Mesothelial cell of epicardium (in vitro differentiated cells): ENCODE measurements at regions not wholly inside any gene's neighbourhood (a gene's known extent, or its start where the extent isn't known, plus 50 kb on each side); places are given as distances from the start of the nearest gene placed in this dataset.

Source experiments
- DNase-seq, 2 experiments: peaks; one replicate each; pipeline ENCODE4 v3.0.0; 2021; ENCODE audit warnings: low spot score in 2 of 2; ENCODE audit not compliant: unreplicated experiment in 2 of 2
- H3K27ac Mint-ChIP-seq: 2 replicates; pipeline ENCODE4 v1.8.0; 2021; ENCODE audit warnings: mixed read lengths
- H3K27me3 Mint-ChIP-seq: 2 replicates; pipeline ENCODE4 v1.8.0; 2021; ENCODE audit warnings: low read depth, mixed read lengths
- H3K36me3 Mint-ChIP-seq: 2 replicates; pipeline ENCODE4 v1.8.0; 2021; ENCODE audit warnings: mixed read lengths
- H3K4me1 Mint-ChIP-seq: 2 replicates; pipeline ENCODE4 v1.8.0; 2021; ENCODE audit warnings: mixed read lengths
- H3K4me3 Mint-ChIP-seq: 2 replicates; pipeline ENCODE4 v1.8.0; 2021; ENCODE audit warnings: mild to moderate bottlenecking, moderate library complexity, mixed read lengths
- H3K9me3 Mint-ChIP-seq: 2 replicates; pipeline ENCODE4 v1.8.0; 2021; ENCODE audit warnings: mixed read lengths
- CTCF ChIP-seq: fragments of 200-600 bp; sonication (generic); IDR thresholded peaks from one replicate; pipeline ENCODE4 v1.5.0; 2021; ENCODE audit warnings: antibody characterized with exemption; ENCODE audit not compliant: unreplicated experiment

- DNase-seq, result no peak
- Mint-ChIP-seq H3K27me3 (no peaks in the 10 kb centered on the region), H3K9me3 (no peaks in the 10 kb centered on the region), H3K36me3 (no peaks in the 10 kb centered on the region), H3K4me3 (no peak overlapping the region), H3K27ac (no peak overlapping the region), H3K4me1 (peaks cover 1% of the 10 kb centered on the region)
- TF ChIP-seq CTCF, result no peak
These were observed 64.3 kb downstream of the ZNF281 start for GRCh38 chr1:200345520-200345919.

- TF ChIP-seq CTCF, result no peak
- Mint-ChIP-seq H3K4me1 (peaks cover 1% of the 10 kb centered on the region), H3K27ac (no peak overlapping the region), H3K4me3 (no peak overlapping the region), H3K27me3 (no peaks in the 10 kb centered on the region), H3K9me3 (no peaks in the 10 kb centered on the region), H3K36me3 (no peaks in the 10 kb centered on the region)
- DNase-seq, result no peak
These were observed 66.0 kb downstream of the ZNF281 start for GRCh38 chr1:200343874-200344273.

GRCh38 chr1:200342511-200343311, 67.1 kb downstream of the ZNF281 start:
- H3K4me3 Mint-ChIP-seq, result no peak overlapping the region
- H3K27me3 Mint-ChIP-seq, result no peaks in the 10 kb centered on the region
- H3K36me3 Mint-ChIP-seq, result no peaks in the 10 kb centered on the region
- no peaks in the 10 kb centered on the region for H3K9me3 Mint-ChIP-seq
- DNase-seq, result no peak
- peaks cover 1% of the 10 kb centered on the region for H3K4me1 Mint-ChIP-seq
- no peak for TF ChIP-seq CTCF
- no peak overlapping the region for H3K27ac Mint-ChIP-seq

GRCh38 chr1:200338451-200338850, 71.4 kb downstream of the ZNF281 start:
- no peaks in the 10 kb centered on the region for H3K27me3 Mint-ChIP-seq
- no peak for TF ChIP-seq CTCF
- H3K9me3 Mint-ChIP-seq, result no peaks in the 10 kb centered on the region
- H3K4me3 Mint-ChIP-seq, result no peak overlapping the region
- no peak overlapping the region for H3K27ac Mint-ChIP-seq
- no peaks in the 10 kb centered on the region for H3K36me3 Mint-ChIP-seq
- H3K4me1 Mint-ChIP-seq, result peaks cover 19% of the 10 kb centered on the region
- no peak for DNase-seq

- Mint-ChIP-seq H3K9me3 (no peaks in the 10 kb centered on the region), H3K27me3 (no peaks in the 10 kb centered on the region), H3K4me1 (peaks cover 19% of the 10 kb centered on the region), H3K4me3 (no peak overlapping the region), H3K36me3 (no peaks in the 10 kb centered on the region), H3K27ac (no peak overlapping the region)
- no peak for DNase-seq
- no peak for TF ChIP-seq CTCF
These were observed 72.0 kb downstream of the ZNF281 start for GRCh38 chr1:200337831-200338230.
